ENCODE measurements at regions not wholly inside any gene's neighbourhood (a gene's known extent, or its start where the extent isn't known, plus 50 kb on each side); places are given as distances from the start of the nearest gene placed in this dataset.

- Histone ChIP-seq H4K20me1 (ENCODE audit: insufficient read depth, low read length) (no peaks in the 10 kb centered on the region), H3K27me3 (ENCODE audit: low read depth, low read length) (no peaks in the 10 kb centered on the region), H3K4me2 (ENCODE audit: low read length) (no peak overlapping the region), H3K9me3 (ENCODE audit: insufficient read depth, low read length) (no peaks in the 10 kb centered on the region), H3K4me1 (ENCODE audit: low read length) (no peaks in the 10 kb centered on the region), H3K9ac (ENCODE audit: low read length) (no peak overlapping the region), H3K36me3 (replicated peaks; ENCODE audit: low read depth, low read length) (no peaks in the 10 kb centered on the region), H3K27ac (ENCODE audit: low read length) (no peak overlapping the region), H3K79me2 (ENCODE audit: low read length) (no peaks in the 10 kb centered on the region), H3K4me3 (ENCODE audit: low read length) (no peak overlapping the region), H2AFZ (ENCODE audit: low read depth, low read length) (no peak overlapping the region)
- TF ChIP-seq EZH2phosphoT487 (IDR thresholded peaks at IDR 0.05; ENCODE audit: low read depth) (no peak), CTCF (IDR thresholded peaks at IDR 0.05; ENCODE audit: low read depth, low read length) (no peak)
These were observed 1651.0 kb downstream of the NCAM2 start for GRCh38 chr21:22649246-22649645.

GRCh38 chr21:22650226-22650625, 1652.0 kb downstream of the NCAM2 start:
- Histone ChIP-seq H4K20me1 (ENCODE audit: insufficient read depth, low read length) (no peaks in the 10 kb centered on the region), H3K4me2 (ENCODE audit: low read length) (no peak overlapping the region), H3K9ac (ENCODE audit: low read length) (no peak overlapping the region), H2AFZ (ENCODE audit: low read depth, low read length) (no peak overlapping the region), H3K4me1 (ENCODE audit: low read length) (no peaks in the 10 kb centered on the region), H3K4me3 (ENCODE audit: low read length) (no peak overlapping the region), H3K36me3 (replicated peaks; ENCODE audit: low read depth, low read length) (no peaks in the 10 kb centered on the region), H3K79me2 (ENCODE audit: low read length) (no peaks in the 10 kb centered on the region), H3K9me3 (ENCODE audit: insufficient read depth, low read length) (no peaks in the 10 kb centered on the region), H3K27me3 (ENCODE audit: low read depth, low read length) (no peaks in the 10 kb centered on the region), H3K27ac (ENCODE audit: low read length) (no peak overlapping the region)
- no peak for TF ChIP-seq CTCF (IDR thresholded peaks at IDR 0.05; ENCODE audit: low read depth, low read length)
- TF ChIP-seq EZH2phosphoT487 (IDR thresholded peaks at IDR 0.05; ENCODE audit: low read depth), result no peak

- Histone ChIP-seq H3K27ac (ENCODE audit: low read length) (no peak overlapping the region), H3K4me2 (ENCODE audit: low read length) (no peak overlapping the region), H3K36me3 (replicated peaks; ENCODE audit: low read depth, low read length) (no peaks in the 10 kb centered on the region), H3K27me3 (ENCODE audit: low read depth, low read length) (no peaks in the 10 kb centered on the region), H2AFZ (ENCODE audit: low read depth, low read length) (no peak overlapping the region), H3K4me3 (ENCODE audit: low read length) (no peak overlapping the region), H3K4me1 (ENCODE audit: low read length) (peaks cover 5% of the 10 kb centered on the region; the same call in 1 of the 2 replicates), H3K79me2 (ENCODE audit: low read length) (no peaks in the 10 kb centered on the region), H3K9me3 (ENCODE audit: insufficient read depth, low read length) (no peaks in the 10 kb centered on the region), H4K20me1 (ENCODE audit: insufficient read depth, low read length) (no peaks in the 10 kb centered on the region), H3K9ac (ENCODE audit: low read length) (no peak overlapping the region)
- no peak for TF ChIP-seq EZH2phosphoT487 (IDR thresholded peaks at IDR 0.05; ENCODE audit: low read depth)
- no peak for TF ChIP-seq CTCF (IDR thresholded peaks at IDR 0.05; ENCODE audit: low read depth, low read length)
These were observed 1659.6 kb downstream of the NCAM2 start for GRCh38 chr21:22657781-22658180.

GRCh38 chr21:22670148-22670547, 1671.9 kb downstream of the NCAM2 start:
- Histone ChIP-seq H4K20me1 (ENCODE audit: insufficient read depth, low read length) (no peaks in the 10 kb centered on the region), H3K4me3 (ENCODE audit: low read length) (no peak overlapping the region), H3K4me1 (ENCODE audit: low read length) (no peaks in the 10 kb centered on the region), H3K27me3 (ENCODE audit: low read depth, low read length) (no peaks in the 10 kb centered on the region), H3K9me3 (ENCODE audit: insufficient read depth, low read length) (no peaks in the 10 kb centered on the region), H3K79me2 (ENCODE audit: low read length) (no peaks in the 10 kb centered on the region), H2AFZ (ENCODE audit: low read depth, low read length) (no peak overlapping the region), H3K9ac (ENCODE audit: low read length) (no peak overlapping the region), H3K27ac (ENCODE audit: low read length) (no peak overlapping the region), H3K4me2 (ENCODE audit: low read length) (no peak overlapping the region), H3K36me3 (replicated peaks; ENCODE audit: low read depth, low read length) (no peaks in the 10 kb centered on the region)
- no peak for TF ChIP-seq CTCF (IDR thresholded peaks at IDR 0.05; ENCODE audit: low read depth, low read length)
- TF ChIP-seq EZH2phosphoT487 (IDR thresholded peaks at IDR 0.05; ENCODE audit: low read depth), result no peak

All from OCI-LY3 (cell line).